Endothelial cell of umbilical vein (primary cell): ENCODE measurements at regions not wholly inside any gene's neighbourhood (a gene's known extent, or its start where the extent isn't known, plus 50 kb on each side); places are given as distances from the start of the nearest gene placed in this dataset.

Experiments used
- BruUV-seq: library from RNA; stranded (reverse); fragments of 400-500 nt; replicated peaks from 2 replicates; lab custom pipeline; 2021; lab: Mats Ljungman, UMichigan
- CTCF ChIA-PET: fragments of 300-600, 350-600 bp; sonication (Branson Sonifier 250); formaldehyde crosslinking; loops from one replicate; lab custom pipeline; 2021; ENCODE audit warnings: antibody characterized with exemption, inconsistent platforms; lab: Charles Lee
- POLR2A ChIA-PET: fragments of 300-600, 350-600 bp; sonication (Branson Sonifier 250); formaldehyde crosslinking; loops from one replicate; lab custom pipeline; 2021; ENCODE audit warnings: antibody characterized with exemption, inconsistent platforms; lab: Charles Lee
- DNase-seq: peaks from one replicate; pipeline ENCODE4 v3.0.0-alpha.2; 2011; ENCODE audit warnings: low read depth, low spot score
- FAIRE-seq: peaks from 2 replicates; lab custom pipeline; 2011; peaks lifted over from hg19 to GRCh38; lab: Jason Lieb, UNC
- H2AFZ ChIP-seq: 2 replicates; pipeline ENCODE4 v1.6.0; 2012; ENCODE audit warnings: low read depth, low read length, control low read depth, inconsistent platforms
- H3K27ac ChIP-seq: 2 replicates; pipeline ENCODE4 v1.5.1; 2011; ENCODE audit warnings: low read depth, mild to moderate bottlenecking, control low read depth, low read length, moderate library complexity; ENCODE audit not compliant: insufficient read depth
- H3K27me3 ChIP-seq, 2 experiments: 2 replicates each; pipeline versions ENCODE4 v1.6.0 to v1.6.1; 2011; ENCODE audit warnings: low read length in 2 of 2, mixed read lengths in 1 of 2; ENCODE audit not compliant: control insufficient read depth in 2 of 2, insufficient read depth in 2 of 2
- H3K36me3 ChIP-seq, 2 experiments: 2 replicates in 1 of 2; 3 replicates in 1 of 2; pipeline ENCODE4 v1.5.1; 2011; ENCODE audit warnings: low read length in 2 of 2, mild to moderate bottlenecking in 1 of 2, moderate library complexity in 1 of 2; ENCODE audit not compliant: control insufficient read depth in 2 of 2, insufficient read depth in 2 of 2; ENCODE audit errors: extremely low read depth in 1 of 2
- H3K4me1 ChIP-seq: 3 replicates; pipeline ENCODE4 v1.5.1; 2011; ENCODE audit warnings: mild to moderate bottlenecking, low read length; ENCODE audit not compliant: control insufficient read depth, insufficient read depth; ENCODE audit errors: extremely low read depth
- H3K4me2 ChIP-seq: 2 replicates; pipeline ENCODE4 v1.6.1; 2011; ENCODE audit warnings: low read length, control low read depth, mixed read lengths; ENCODE audit not compliant: insufficient read depth
- H3K4me3 ChIP-seq, 3 experiments: fragments of 200-600 bp in 1 of 3; sonication (generic), shearing (Covaris generic) in 1 of 3; replicated peaks in 1 of 3; 2 replicates each; pipeline ENCODE4 v1.5.1; 2011 to 2016; ENCODE audit warnings: control low read depth in 3 of 3, low read length in 3 of 3, mild to moderate bottlenecking in 2 of 3, inconsistent platforms in 1 of 3, low read depth in 1 of 3, moderate library complexity in 1 of 3; ENCODE audit not compliant: insufficient read depth in 1 of 3
- H3K79me2 ChIP-seq: 2 replicates; pipeline ENCODE4 v1.6.0; 2012; ENCODE audit warnings: low read length, inconsistent platforms; ENCODE audit not compliant: control insufficient read depth, insufficient read depth
- H3K9ac ChIP-seq: replicated peaks from 2 replicates; pipeline ENCODE3; 2011; ENCODE audit warnings: low read length, control low read depth; ENCODE audit not compliant: insufficient read depth; ENCODE audit errors: extremely low read depth
- H3K9me1 ChIP-seq: replicated peaks from 3 replicates; pipeline ENCODE4 v1.6.0; 2011; ENCODE audit warnings: mild to moderate bottlenecking, low read length; ENCODE audit not compliant: control insufficient read depth, insufficient read depth; ENCODE audit errors: extremely low read depth
- H3K9me3 ChIP-seq: replicated peaks from 2 replicates; pipeline ENCODE4 v1.5.1; 2012; ENCODE audit warnings: low read length, inconsistent platforms; ENCODE audit not compliant: control insufficient read depth, insufficient read depth
- H4K20me1 ChIP-seq: replicated peaks from 2 replicates; pipeline ENCODE3; 2011; ENCODE audit warnings: mild to moderate bottlenecking, low read length; ENCODE audit not compliant: control insufficient read depth, insufficient read depth; ENCODE audit errors: extremely low read depth
- EZH2 ChIP-seq: IDR thresholded peaks from 2 replicates; pipeline ENCODE4 v1.6.1; 2012; ENCODE audit warnings: borderline replicate concordance, low read depth, mild to moderate bottlenecking, moderate library complexity, low read length, inconsistent platforms; ENCODE audit not compliant: severe bottlenecking
- FOS ChIP-seq: IDR thresholded peaks from 2 replicates; pipeline ENCODE4 v1.6.1; 2011; ENCODE audit warnings: mild to moderate bottlenecking, low read length, moderate library complexity, borderline replicate concordance; ENCODE audit not compliant: insufficient read depth
- GATA2 ChIP-seq: IDR thresholded peaks from 2 replicates; pipeline ENCODE4 v1.7.0; 2011; ENCODE audit warnings: low read depth, mild to moderate bottlenecking, moderate library complexity, mixed read lengths, low read length; ENCODE audit not compliant: insufficient read length, insufficient read depth
- JUN ChIP-seq: IDR thresholded peaks from 2 replicates; pipeline ENCODE4 v1.6.1; 2011; ENCODE audit warnings: borderline replicate concordance, low read depth; ENCODE audit not compliant: insufficient read length, insufficient read depth
- MYC ChIP-seq: IDR thresholded peaks from one replicate; pipeline ENCODE4 v1.6.1; 2011; ENCODE audit warnings: mild to moderate bottlenecking, low read depth, low read length
- POLR2A ChIP-seq: IDR thresholded peaks from 2 replicates; pipeline ENCODE4 v1.6.1; 2012; ENCODE audit warnings: low read depth, mild to moderate bottlenecking, control low read depth, low read length
- POLR2AphosphoS5 ChIP-seq: IDR thresholded peaks from 2 replicates; pipeline ENCODE4 v1.6.1; 2012; ENCODE audit warnings: low read depth, mild to moderate bottlenecking, control low read depth, low read length, moderate library complexity; ENCODE audit not compliant: insufficient read depth
- dilution Hi-C: fragments of 300-500 bp; cut with MboI; formaldehyde crosslinking; loops from one replicate; pipeline ENCODE4 v1.15.0; 2019; ENCODE audit warnings: low sequenced_read_pairs; ENCODE audit not compliant: extremely low pct_ligation_motif_present
- intact Hi-C: fragments of 100-400 bp; cut with micrococcal nuclease; formaldehyde crosslinking; loops from one replicate; pipeline ENCODE4 v1.10.0; 2022
- TF ChIP-seq, protein P1 (sequence below), 2 donors: IDR thresholded peaks; 1 replicate in 1 of 2; 2 replicates in 1 of 2; pipeline ENCODE4 v1.5.1; 2011; ENCODE audit warnings: low read length in 2 of 2, mild to moderate bottlenecking in 2 of 2, moderate library complexity in 2 of 2, control low read depth in 1 of 2, inconsistent platforms in 1 of 2, low read depth in 1 of 2; ENCODE audit not compliant: insufficient read depth in 1 of 2; ENCODE audit errors: extremely low read depth in 1 of 2
- TF ChIP-seq, protein P2 (sequence below): IDR thresholded peaks from 2 replicates; pipeline ENCODE4 v1.6.1; 2011; ENCODE audit not compliant: insufficient read depth, insufficient read length

DNA sequence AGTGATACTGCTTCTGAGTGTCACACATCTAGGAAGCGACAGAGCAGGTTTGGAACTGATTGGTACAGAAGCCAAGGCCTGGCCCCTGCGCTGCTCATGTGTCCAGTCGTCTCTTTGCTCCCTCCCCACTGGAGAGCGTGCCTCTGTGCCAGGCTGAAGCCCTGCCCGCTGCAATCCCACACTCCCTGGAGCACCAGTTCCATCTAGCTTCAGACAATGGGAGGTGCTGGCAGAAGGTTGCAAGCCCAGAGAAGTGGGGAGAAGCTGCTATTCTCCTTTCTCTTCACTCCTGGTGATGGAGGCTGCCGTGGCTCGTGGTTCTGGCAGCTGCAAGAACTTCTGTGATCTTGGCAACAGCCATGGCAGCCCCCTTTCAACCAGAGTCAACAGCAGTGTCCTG is 250.9 kb downstream of the MATN1 start:
- Histone ChIP-seq H3K9me3 (no peaks in the 10 kb centered on the region), H3K4me1 (no peaks in the 10 kb centered on the region), H4K20me1 (no peaks in the 10 kb centered on the region), H3K4me2 (no peak overlapping the region), H3K27ac (no peak overlapping the region), H3K9me1 (no peaks in the 10 kb centered on the region), H3K4me3 (no peak overlapping the region), H3K79me2 (no peaks in the 10 kb centered on the region), H3K27me3 (no peaks in the 10 kb centered on the region), H2AFZ (no peak overlapping the region), H3K9ac (no peak overlapping the region), H3K36me3 (no peaks in the 10 kb centered on the region)
- TF ChIP-seq MYC (no peak), EZH2 (no peak), FOS (no peak), JUN (no peak), GATA2 (no peak), POLR2AphosphoS5 (no peak), POLR2A (no peak)
- TF ChIP-seq, protein P1, sequence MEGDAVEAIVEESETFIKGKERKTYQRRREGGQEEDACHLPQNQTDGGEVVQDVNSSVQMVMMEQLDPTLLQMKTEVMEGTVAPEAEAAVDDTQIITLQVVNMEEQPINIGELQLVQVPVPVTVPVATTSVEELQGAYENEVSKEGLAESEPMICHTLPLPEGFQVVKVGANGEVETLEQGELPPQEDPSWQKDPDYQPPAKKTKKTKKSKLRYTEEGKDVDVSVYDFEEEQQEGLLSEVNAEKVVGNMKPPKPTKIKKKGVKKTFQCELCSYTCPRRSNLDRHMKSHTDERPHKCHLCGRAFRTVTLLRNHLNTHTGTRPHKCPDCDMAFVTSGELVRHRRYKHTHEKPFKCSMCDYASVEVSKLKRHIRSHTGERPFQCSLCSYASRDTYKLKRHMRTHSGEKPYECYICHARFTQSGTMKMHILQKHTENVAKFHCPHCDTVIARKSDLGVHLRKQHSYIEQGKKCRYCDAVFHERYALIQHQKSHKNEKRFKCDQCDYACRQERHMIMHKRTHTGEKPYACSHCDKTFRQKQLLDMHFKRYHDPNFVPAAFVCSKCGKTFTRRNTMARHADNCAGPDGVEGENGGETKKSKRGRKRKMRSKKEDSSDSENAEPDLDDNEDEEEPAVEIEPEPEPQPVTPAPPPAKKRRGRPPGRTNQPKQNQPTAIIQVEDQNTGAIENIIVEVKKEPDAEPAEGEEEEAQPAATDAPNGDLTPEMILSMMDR (IDR thresholded peaks at IDR 0.05; ENCODE audit: extremely low read depth in 1 of 2, insufficient read depth in 1 of 2, low read depth in 1 of 2, low read length in 2 of 2): no peak
- TF ChIP-seq, protein P2, sequence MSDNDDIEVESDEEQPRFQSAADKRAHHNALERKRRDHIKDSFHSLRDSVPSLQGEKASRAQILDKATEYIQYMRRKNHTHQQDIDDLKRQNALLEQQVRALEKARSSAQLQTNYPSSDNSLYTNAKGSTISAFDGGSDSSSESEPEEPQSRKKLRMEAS: no peak
- intact Hi-C loops: no loop called here
- ChIA-PET CTCF (no interaction called here), POLR2A (no interaction called here)
- FAIRE-seq: no peak
- dilution Hi-C loops: no loop called here
- no TSS peak for BruUV-seq
- no peak for DNase-seq
